ENCODE measurements at regions not wholly inside any gene's neighbourhood (a gene's known extent, or its start where the extent isn't known, plus 50 kb on each side); places are given as distances from the start of the nearest gene placed in this dataset.

DNA sequence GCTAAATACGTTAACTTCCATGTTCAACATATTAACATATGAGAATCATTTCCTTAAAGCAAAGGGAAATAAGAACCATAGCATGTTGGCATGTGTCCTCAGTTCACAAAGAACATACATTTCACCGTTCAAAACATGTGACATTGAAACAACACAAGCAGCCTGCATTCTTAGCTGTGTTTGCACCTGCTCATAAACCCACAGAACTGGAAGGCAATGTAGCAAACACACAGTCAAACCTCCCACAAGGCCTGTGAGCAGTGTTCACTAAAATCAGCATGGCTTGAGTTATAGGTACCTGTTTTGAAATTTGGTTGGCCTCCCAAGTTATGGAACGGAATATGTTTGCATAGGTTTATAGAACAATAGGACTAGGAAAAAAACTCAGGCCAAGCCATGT, 504.9 kb upstream of the AMELY start:
- H3K4me3 ChIP-seq: no peak overlapping the region
- DNase-seq (ENCODE audit: low spot score): no peak
- no peaks in the 10 kb centered on the region for H3K36me3 ChIP-seq (ENCODE audit: insufficient read depth)
- H3K27ac Mint-ChIP-seq: no peak overlapping the region
- no peaks in the 10 kb centered on the region for H4K20me1 ChIP-seq (replicated peaks; ENCODE audit: insufficient read depth)
- H3K4me1 ChIP-seq (ENCODE audit: insufficient read depth): 0 out of 2 replicates have a peak, but pooled peaks cover 3% of the 10 kb centered on the region
- no peak for ATAC-seq
- H3K27ac ChIP-seq (ENCODE audit: low read depth): no peak overlapping the region
- H3K36me3 Mint-ChIP-seq (ENCODE audit: low read depth): no peaks in the 10 kb centered on the region
- TF ChIP-seq STAT1 (IDR thresholded peaks at IDR 0.05; ENCODE audit: unreplicated experiment) (no peak), ZNF114 (CRISPR knock-in tag; IDR thresholded peaks at IDR 0.05) (no peak), CREB1 (CRISPR knock-in tag; IDR thresholded peaks at IDR 0.05; ENCODE audit: low read depth) (no peak), NANOG (IDR thresholded peaks at IDR 0.05; ENCODE audit: borderline replicate concordance) (no peak), ZNF331 (CRISPR knock-in tag; IDR thresholded peaks at IDR 0.05; ENCODE audit: low read depth) (no peak), EZH2phosphoT487 (IDR thresholded peaks at IDR 0.05; ENCODE audit: unreplicated experiment) (no peak), JUNB (IDR thresholded peaks at IDR 0.05; ENCODE audit: unreplicated experiment) (no peak), EZH2 (IDR thresholded peaks at IDR 0.05; ENCODE audit: low read depth, unreplicated experiment) (no peak)
- TF ChIP-seq, protein P1, sequence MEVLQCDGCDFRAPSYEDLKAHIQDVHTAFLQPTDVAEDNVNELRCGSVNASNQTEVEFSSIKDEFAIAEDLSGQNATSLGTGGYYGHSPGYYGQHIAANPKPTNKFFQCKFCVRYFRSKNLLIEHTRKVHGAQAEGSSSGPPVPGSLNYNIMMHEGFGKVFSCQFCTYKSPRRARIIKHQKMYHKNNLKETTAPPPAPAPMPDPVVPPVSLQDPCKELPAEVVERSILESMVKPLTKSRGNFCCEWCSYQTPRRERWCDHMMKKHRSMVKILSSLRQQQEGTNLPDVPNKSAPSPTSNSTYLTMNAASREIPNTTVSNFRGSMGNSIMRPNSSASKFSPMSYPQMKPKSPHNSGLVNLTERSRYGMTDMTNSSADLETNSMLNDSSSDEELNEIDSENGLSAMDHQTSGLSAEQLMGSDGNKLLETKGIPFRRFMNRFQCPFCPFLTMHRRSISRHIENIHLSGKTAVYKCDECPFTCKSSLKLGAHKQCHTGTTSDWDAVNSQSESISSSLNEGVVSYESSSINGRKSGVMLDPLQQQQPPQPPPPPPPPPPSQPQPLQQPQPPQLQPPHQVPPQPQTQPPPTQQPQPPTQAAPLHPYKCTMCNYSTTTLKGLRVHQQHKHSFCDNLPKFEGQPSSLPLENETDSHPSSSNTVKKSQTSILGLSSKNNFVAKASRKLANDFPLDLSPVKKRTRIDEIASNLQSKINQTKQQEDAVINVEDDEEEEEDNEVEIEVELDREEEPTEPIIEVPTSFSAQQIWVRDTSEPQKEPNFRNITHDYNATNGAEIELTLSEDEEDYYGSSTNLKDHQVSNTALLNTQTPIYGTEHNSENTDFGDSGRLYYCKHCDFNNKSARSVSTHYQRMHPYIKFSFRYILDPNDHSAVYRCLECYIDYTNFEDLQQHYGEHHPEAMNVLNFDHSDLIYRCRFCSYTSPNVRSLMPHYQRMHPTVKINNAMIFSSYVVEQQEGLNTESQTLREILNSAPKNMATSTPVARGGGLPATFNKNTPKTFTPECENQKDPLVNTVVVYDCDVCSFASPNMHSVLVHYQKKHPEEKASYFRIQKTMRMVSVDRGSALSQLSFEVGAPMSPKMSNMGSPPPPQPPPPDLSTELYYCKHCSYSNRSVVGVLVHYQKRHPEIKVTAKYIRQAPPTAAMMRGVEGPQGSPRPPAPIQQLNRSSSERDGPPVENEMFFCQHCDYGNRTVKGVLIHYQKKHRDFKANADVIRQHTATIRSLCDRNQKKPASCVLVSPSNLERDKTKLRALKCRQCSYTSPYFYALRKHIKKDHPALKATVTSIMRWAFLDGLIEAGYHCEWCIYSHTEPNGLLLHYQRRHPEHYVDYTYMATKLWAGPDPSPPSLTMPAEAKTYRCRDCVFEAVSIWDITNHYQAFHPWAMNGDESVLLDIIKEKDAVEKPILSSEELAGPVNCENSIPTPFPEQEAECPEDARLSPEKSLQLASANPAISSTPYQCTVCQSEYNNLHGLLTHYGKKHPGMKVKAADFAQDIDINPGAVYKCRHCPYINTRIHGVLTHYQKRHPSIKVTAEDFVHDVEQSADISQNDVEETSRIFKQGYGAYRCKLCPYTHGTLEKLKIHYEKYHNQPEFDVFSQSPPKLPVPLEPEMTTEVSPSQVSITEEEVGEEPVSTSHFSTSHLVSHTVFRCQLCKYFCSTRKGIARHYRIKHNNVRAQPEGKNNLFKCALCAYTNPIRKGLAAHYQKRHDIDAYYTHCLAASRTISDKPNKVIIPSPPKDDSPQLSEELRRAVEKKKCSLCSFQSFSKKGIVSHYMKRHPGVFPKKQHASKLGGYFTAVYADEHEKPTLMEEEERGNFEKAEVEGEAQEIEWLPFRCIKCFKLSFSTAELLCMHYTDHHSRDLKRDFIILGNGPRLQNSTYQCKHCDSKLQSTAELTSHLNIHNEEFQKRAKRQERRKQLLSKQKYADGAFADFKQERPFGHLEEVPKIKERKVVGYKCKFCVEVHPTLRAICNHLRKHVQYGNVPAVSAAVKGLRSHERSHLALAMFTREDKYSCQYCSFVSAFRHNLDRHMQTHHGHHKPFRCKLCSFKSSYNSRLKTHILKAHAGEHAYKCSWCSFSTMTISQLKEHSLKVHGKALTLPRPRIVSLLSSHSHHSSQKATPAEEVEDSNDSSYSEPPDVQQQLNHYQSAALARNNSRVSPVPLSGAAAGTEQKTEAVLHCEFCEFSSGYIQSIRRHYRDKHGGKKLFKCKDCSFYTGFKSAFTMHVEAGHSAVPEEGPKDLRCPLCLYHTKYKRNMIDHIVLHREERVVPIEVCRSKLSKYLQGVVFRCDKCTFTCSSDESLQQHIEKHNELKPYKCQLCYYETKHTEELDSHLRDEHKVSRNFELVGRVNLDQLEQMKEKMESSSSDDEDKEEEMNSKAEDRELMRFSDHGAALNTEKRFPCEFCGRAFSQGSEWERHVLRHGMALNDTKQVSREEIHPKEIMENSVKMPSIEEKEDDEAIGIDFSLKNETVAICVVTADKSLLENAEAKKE (CRISPR knock-in tag; IDR thresholded peaks at IDR 0.05): no peak
- TF ChIP-seq, protein P2, sequence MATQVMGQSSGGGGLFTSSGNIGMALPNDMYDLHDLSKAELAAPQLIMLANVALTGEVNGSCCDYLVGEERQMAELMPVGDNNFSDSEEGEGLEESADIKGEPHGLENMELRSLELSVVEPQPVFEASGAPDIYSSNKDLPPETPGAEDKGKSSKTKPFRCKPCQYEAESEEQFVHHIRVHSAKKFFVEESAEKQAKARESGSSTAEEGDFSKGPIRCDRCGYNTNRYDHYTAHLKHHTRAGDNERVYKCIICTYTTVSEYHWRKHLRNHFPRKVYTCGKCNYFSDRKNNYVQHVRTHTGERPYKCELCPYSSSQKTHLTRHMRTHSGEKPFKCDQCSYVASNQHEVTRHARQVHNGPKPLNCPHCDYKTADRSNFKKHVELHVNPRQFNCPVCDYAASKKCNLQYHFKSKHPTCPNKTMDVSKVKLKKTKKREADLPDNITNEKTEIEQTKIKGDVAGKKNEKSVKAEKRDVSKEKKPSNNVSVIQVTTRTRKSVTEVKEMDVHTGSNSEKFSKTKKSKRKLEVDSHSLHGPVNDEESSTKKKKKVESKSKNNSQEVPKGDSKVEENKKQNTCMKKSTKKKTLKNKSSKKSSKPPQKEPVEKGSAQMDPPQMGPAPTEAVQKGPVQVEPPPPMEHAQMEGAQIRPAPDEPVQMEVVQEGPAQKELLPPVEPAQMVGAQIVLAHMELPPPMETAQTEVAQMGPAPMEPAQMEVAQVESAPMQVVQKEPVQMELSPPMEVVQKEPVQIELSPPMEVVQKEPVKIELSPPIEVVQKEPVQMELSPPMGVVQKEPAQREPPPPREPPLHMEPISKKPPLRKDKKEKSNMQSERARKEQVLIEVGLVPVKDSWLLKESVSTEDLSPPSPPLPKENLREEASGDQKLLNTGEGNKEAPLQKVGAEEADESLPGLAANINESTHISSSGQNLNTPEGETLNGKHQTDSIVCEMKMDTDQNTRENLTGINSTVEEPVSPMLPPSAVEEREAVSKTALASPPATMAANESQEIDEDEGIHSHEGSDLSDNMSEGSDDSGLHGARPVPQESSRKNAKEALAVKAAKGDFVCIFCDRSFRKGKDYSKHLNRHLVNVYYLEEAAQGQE (IDR thresholded peaks at IDR 0.05; ENCODE audit: unreplicated experiment): no peak
- TF ChIP-seq, protein P3, sequence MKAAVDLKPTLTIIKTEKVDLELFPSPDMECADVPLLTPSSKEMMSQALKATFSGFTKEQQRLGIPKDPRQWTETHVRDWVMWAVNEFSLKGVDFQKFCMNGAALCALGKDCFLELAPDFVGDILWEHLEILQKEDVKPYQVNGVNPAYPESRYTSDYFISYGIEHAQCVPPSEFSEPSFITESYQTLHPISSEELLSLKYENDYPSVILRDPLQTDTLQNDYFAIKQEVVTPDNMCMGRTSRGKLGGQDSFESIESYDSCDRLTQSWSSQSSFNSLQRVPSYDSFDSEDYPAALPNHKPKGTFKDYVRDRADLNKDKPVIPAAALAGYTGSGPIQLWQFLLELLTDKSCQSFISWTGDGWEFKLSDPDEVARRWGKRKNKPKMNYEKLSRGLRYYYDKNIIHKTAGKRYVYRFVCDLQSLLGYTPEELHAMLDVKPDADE (IDR thresholded peaks at IDR 0.05): no peak
- H3K9me2 ChIP-seq (ENCODE audit: insufficient read depth): no peaks in the 10 kb centered on the region
- H3K4me3 Mint-ChIP-seq: no peak overlapping the region
- H2AFZ ChIP-seq: no peak overlapping the region
- peaks cover 6% of the 10 kb centered on the region; the same call in 2 of the 3 replicates for H3K4me1 Mint-ChIP-seq
- H3F3A ChIP-seq (replicated peaks; ENCODE audit: low read depth): no peaks in the 10 kb centered on the region
- peaks cover 2% of the 10 kb centered on the region for H3K27me3 Mint-ChIP-seq (ENCODE audit: insufficient read depth, low read depth, poor library complexity)
- no peaks in the 10 kb centered on the region for H3K79me2 ChIP-seq (replicated peaks; ENCODE audit: insufficient read depth)
- no peaks in the 10 kb centered on the region for H3K27me3 ChIP-seq (ENCODE audit: insufficient read depth)
- no peak overlapping the region for H3K4me2 ChIP-seq
- no peaks in the 10 kb centered on the region for H3K9me3 Mint-ChIP-seq

All from GM23338 (cell line).